ENCODE measurements at regions not wholly inside any gene's neighbourhood (a gene's known extent, or its start where the extent isn't known, plus 50 kb on each side); places are given as distances from the start of the nearest gene placed in this dataset.

- TF ChIP-seq CTCF (IDR thresholded peaks at IDR 0.05; ENCODE audit: unreplicated experiment), result no peak
- no peaks in the 10 kb centered on the region for H3K27me3 Mint-ChIP-seq (ENCODE audit: unreplicated experiment)
- no peaks in the 10 kb centered on the region for H3K4me1 Mint-ChIP-seq (ENCODE audit: low read depth, unreplicated experiment)
- no peaks in the 10 kb centered on the region for H3K36me3 Mint-ChIP-seq (ENCODE audit: insufficient read depth, unreplicated experiment)
- H3K27ac Mint-ChIP-seq (ENCODE audit: unreplicated experiment), result no peak overlapping the region
- H3K4me3 Mint-ChIP-seq (ENCODE audit: low read depth, unreplicated experiment), result no peak overlapping the region
- CTCF ChIA-PET, result no interaction called here
- no TSS peak for BruUV-seq (replicated peaks)
- intact Hi-C loops (cut with micrococcal nuclease; ENCODE audit: unreplicated experiment), result no loop called here
- no peak for DNase-seq
- peaks cover 3% of the 10 kb centered on the region for H3K9me3 Mint-ChIP-seq (ENCODE audit: low read depth, unreplicated experiment)
Measured at GRCh38 chr4:34766935-34767334, 1477.4 kb downstream of the ARAP2 start.

DNA sequence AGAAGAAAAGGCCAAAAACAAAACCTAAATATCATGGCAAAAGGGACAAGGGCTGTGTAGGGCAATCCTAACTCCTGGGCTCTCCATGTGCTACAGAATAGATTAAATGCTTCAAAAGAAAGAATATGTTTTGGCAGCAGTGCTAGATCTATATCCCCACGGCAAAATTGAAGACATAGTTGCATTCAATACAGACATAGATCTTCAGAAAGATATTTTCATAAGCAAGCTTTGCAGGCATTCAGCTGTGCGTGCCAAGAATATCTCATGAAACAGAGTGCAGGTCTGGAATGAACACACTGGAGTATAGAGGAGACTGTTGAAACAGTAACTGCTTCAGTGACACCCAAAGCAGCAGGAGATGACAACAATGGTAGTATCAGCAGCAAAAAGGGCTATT lies 1476.9 kb downstream of the ARAP2 start:
- no peaks in the 10 kb centered on the region for H3K4me1 Mint-ChIP-seq (ENCODE audit: low read depth, unreplicated experiment)
- no peak overlapping the region for H3K4me3 Mint-ChIP-seq (ENCODE audit: low read depth, unreplicated experiment)
- intact Hi-C loops (cut with micrococcal nuclease; ENCODE audit: unreplicated experiment), result no loop called here

GRCh38 chr4:34771632-34772031 lies 1472.7 kb downstream of the ARAP2 start:
- DNase-seq, result no peak
- H3K27me3 Mint-ChIP-seq (ENCODE audit: unreplicated experiment), result no peaks in the 10 kb centered on the region
- peaks cover 5% of the 10 kb centered on the region for H3K9me3 Mint-ChIP-seq (ENCODE audit: low read depth, unreplicated experiment)
- H3K27ac Mint-ChIP-seq (ENCODE audit: unreplicated experiment), result no peak overlapping the region
- no peak for TF ChIP-seq CTCF (IDR thresholded peaks at IDR 0.05; ENCODE audit: unreplicated experiment)
- H3K4me3 Mint-ChIP-seq (ENCODE audit: low read depth, unreplicated experiment), result no peak overlapping the region
- H3K4me1 Mint-ChIP-seq (ENCODE audit: low read depth, unreplicated experiment), result no peaks in the 10 kb centered on the region
- H3K36me3 Mint-ChIP-seq (ENCODE audit: insufficient read depth, unreplicated experiment), result no peaks in the 10 kb centered on the region
- BruUV-seq (replicated peaks), result no TSS peak
- intact Hi-C loops (cut with micrococcal nuclease; ENCODE audit: unreplicated experiment), result no loop called here
- CTCF ChIA-PET, result no interaction called here

More for the DNA sequence above, 1476.9 kb downstream of the ARAP2 start:
- no peak for DNase-seq
- no peaks in the 10 kb centered on the region for H3K36me3 Mint-ChIP-seq (ENCODE audit: insufficient read depth, unreplicated experiment)
- H3K9me3 Mint-ChIP-seq (ENCODE audit: low read depth, unreplicated experiment), result peaks cover 3% of the 10 kb centered on the region
- CTCF ChIA-PET, result no interaction called here
- no peak overlapping the region for H3K27ac Mint-ChIP-seq (ENCODE audit: unreplicated experiment)
- no peak for TF ChIP-seq CTCF (IDR thresholded peaks at IDR 0.05; ENCODE audit: unreplicated experiment)
- BruUV-seq (replicated peaks), result no TSS peak
- H3K27me3 Mint-ChIP-seq (ENCODE audit: unreplicated experiment), result no peaks in the 10 kb centered on the region

GRCh38 chr4:34790131-34790530 lies 1454.2 kb downstream of the ARAP2 start:
- no peaks in the 10 kb centered on the region for H3K4me1 Mint-ChIP-seq (ENCODE audit: low read depth, unreplicated experiment)
- no peaks in the 10 kb centered on the region for H3K36me3 Mint-ChIP-seq (ENCODE audit: insufficient read depth, unreplicated experiment)
- no TSS peak for BruUV-seq (replicated peaks)
- no peaks in the 10 kb centered on the region for H3K27me3 Mint-ChIP-seq (ENCODE audit: unreplicated experiment)
- CTCF ChIA-PET, result no interaction called here
- intact Hi-C loops (cut with micrococcal nuclease; ENCODE audit: unreplicated experiment), result no loop called here
- TF ChIP-seq CTCF (IDR thresholded peaks at IDR 0.05; ENCODE audit: unreplicated experiment), result no peak
- H3K9me3 Mint-ChIP-seq (ENCODE audit: low read depth, unreplicated experiment), result no peaks in the 10 kb centered on the region
- H3K4me3 Mint-ChIP-seq (ENCODE audit: low read depth, unreplicated experiment), result no peak overlapping the region
- DNase-seq, result no peak
- no peak overlapping the region for H3K27ac Mint-ChIP-seq (ENCODE audit: unreplicated experiment)

DNA sequence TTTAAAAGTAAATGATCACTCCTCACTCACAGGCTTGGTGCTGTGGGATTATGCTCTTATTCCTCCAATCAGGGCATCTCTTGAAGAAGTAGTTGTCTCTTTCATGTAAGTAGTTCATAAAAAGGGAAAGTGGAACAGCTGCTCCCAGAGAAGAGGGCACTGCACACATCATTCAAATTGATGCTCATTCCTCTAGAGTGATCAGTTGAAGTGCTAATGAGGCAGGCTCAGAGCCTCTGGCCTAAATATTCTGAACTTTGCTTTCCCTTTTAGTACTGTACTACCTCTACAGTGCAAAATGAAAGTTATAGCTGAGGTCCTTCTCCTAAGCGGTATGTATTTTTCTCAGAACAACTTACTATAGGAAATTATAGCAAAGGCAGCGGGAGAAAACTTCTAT lies 1453.1 kb downstream of the ARAP2 start:
- Mint-ChIP-seq H3K4me3 (ENCODE audit: low read depth, unreplicated experiment) (no peak overlapping the region), H3K4me1 (ENCODE audit: low read depth, unreplicated experiment) (no peaks in the 10 kb centered on the region), H3K9me3 (ENCODE audit: low read depth, unreplicated experiment) (no peaks in the 10 kb centered on the region), H3K27me3 (ENCODE audit: unreplicated experiment) (no peaks in the 10 kb centered on the region), H3K27ac (ENCODE audit: unreplicated experiment) (no peak overlapping the region), H3K36me3 (ENCODE audit: insufficient read depth, unreplicated experiment) (no peaks in the 10 kb centered on the region)
- DNase-seq, result no peak
- intact Hi-C loops (cut with micrococcal nuclease; ENCODE audit: unreplicated experiment), result no loop called here
- TF ChIP-seq CTCF (IDR thresholded peaks at IDR 0.05; ENCODE audit: unreplicated experiment), result no peak
- BruUV-seq (replicated peaks), result no TSS peak
- CTCF ChIA-PET, result no interaction called here

Measured in Calu3 (cell line).